Activated CD4-positive, alpha-beta memory T cell treated with anti-CD3 and anti-CD28 coated beads, Interleukin-2, amount 10 ng/mL, durations not matched to agents 7 days and 5 days (primary cell): ENCODE measurements at regions not wholly inside any gene's neighbourhood (a gene's known extent, or its start where the extent isn't known, plus 50 kb on each side); places are given as distances from the start of the nearest gene placed in this dataset.

Experiments used
- CTCF ChIA-PET: fragments of 350-600 bp; sonication (Branson Sonifier 250); formaldehyde crosslinking; loops from one replicate; lab custom pipeline; 2021; ENCODE audit warnings: antibody characterized with exemption, inconsistent platforms; lab: Charles Lee
- POLR2A ChIA-PET: fragments of 350-600 bp; sonication (Branson Sonifier 250); formaldehyde crosslinking; loops from one replicate; lab custom pipeline; 2021; ENCODE audit warnings: antibody characterized with exemption; lab: Charles Lee
- DNase-seq: peaks from one replicate; pipeline ENCODE4 v3.0.0-alpha.2; 2020
- H3K27ac Mint-ChIP-seq: one replicate; pipeline ENCODE4 v1.8.0; 2021; ENCODE audit warnings: mild to moderate bottlenecking, mixed read lengths
- H3K27me3 Mint-ChIP-seq: one replicate; pipeline ENCODE4 v1.8.0; 2021; ENCODE audit warnings: mixed read lengths
- H3K36me3 Mint-ChIP-seq: one replicate; pipeline ENCODE4 v1.8.0; 2021; ENCODE audit warnings: low read depth, mixed read lengths
- H3K4me1 Mint-ChIP-seq: one replicate; pipeline ENCODE4 v1.8.0; 2021; ENCODE audit warnings: mixed read lengths
- H3K4me3 Mint-ChIP-seq: one replicate; pipeline ENCODE4 v1.8.0; 2021; ENCODE audit warnings: mild to moderate bottlenecking, mixed read lengths
- H3K9me3 Mint-ChIP-seq: one replicate; pipeline ENCODE4 v1.8.0; 2021; ENCODE audit warnings: mixed read lengths

- ChIA-PET POLR2A (no interaction called here), CTCF (no interaction called here)
- Mint-ChIP-seq H3K36me3 (peaks cover 35% of the 10 kb centered on the region), H3K27me3 (peaks cover 7% of the 10 kb centered on the region), H3K4me3 (no peak overlapping the region), H3K4me1 (peaks cover 26% of the 10 kb centered on the region), H3K27ac (peak overlapping the region; percentile 88), H3K9me3 (peaks cover 28% of the 10 kb centered on the region)
- DNase-seq, result no peak
These were observed 85.9 kb upstream of the RFX8 start for GRCh38 chr2:101560780-101561315.

GRCh38 chr2:101559551-101559950 is 84.6 kb upstream of the RFX8 start:
- no peak overlapping the region for H3K27ac Mint-ChIP-seq
- peaks cover 2% of the 10 kb centered on the region for H3K27me3 Mint-ChIP-seq
- POLR2A ChIA-PET, result no interaction called here
- peaks cover 35% of the 10 kb centered on the region for H3K36me3 Mint-ChIP-seq
- H3K4me3 Mint-ChIP-seq, result no peak overlapping the region
- DNase-seq, result no peak
- H3K4me1 Mint-ChIP-seq, result peaks cover 26% of the 10 kb centered on the region
- CTCF ChIA-PET, result no interaction called here
- H3K9me3 Mint-ChIP-seq, result peaks cover 28% of the 10 kb centered on the region

- Mint-ChIP-seq H3K4me1 (peaks cover 26% of the 10 kb centered on the region), H3K9me3 (peaks cover 28% of the 10 kb centered on the region), H3K36me3 (peaks cover 35% of the 10 kb centered on the region), H3K27ac (no peak overlapping the region), H3K27me3 (no peaks in the 10 kb centered on the region), H3K4me3 (no peak overlapping the region)
- DNase-seq, result no peak
- ChIA-PET POLR2A (no interaction called here), CTCF (no interaction called here)
These were observed 84.0 kb upstream of the RFX8 start for GRCh38 chr2:101558740-101559525.

- Mint-ChIP-seq H3K9me3 (peaks cover 23% of the 10 kb centered on the region), H3K4me3 (no peak overlapping the region), H3K4me1 (peaks cover 23% of the 10 kb centered on the region), H3K36me3 (peaks cover 23% of the 10 kb centered on the region), H3K27ac (no peak overlapping the region), H3K27me3 (no peaks in the 10 kb centered on the region)
- CTCF ChIA-PET, result no interaction called here
- POLR2A ChIA-PET, result interaction anchor here (0.9 kb wide), 1 partner anchor 81 kb away, joined by 3 read pairs; the partner anchor contains the start of gene RFX8
- DNase-seq, result no peak
These were observed 81.1 kb upstream of the RFX8 start for GRCh38 chr2:101556033-101556459.

GRCh38 chr2:101551336-101551888 is 76.5 kb upstream of the RFX8 start:
- Mint-ChIP-seq H3K27me3 (no peaks in the 10 kb centered on the region), H3K4me3 (no peak overlapping the region), H3K36me3 (peaks cover 4% of the 10 kb centered on the region), H3K4me1 (peaks cover 17% of the 10 kb centered on the region), H3K27ac (peak overlapping the region; percentile 54), H3K9me3 (peaks cover 11% of the 10 kb centered on the region)
- ChIA-PET CTCF (no interaction called here), POLR2A (no interaction called here)
- no peak for DNase-seq

- CTCF ChIA-PET, result no interaction called here
- POLR2A ChIA-PET, result no interaction called here
- Mint-ChIP-seq H3K36me3 (peaks cover 4% of the 10 kb centered on the region), H3K9me3 (peaks cover 11% of the 10 kb centered on the region), H3K4me3 (no peak overlapping the region), H3K27me3 (no peaks in the 10 kb centered on the region), H3K27ac (no peak overlapping the region), H3K4me1 (peaks cover 17% of the 10 kb centered on the region)
- no peak for DNase-seq
These were observed 75.6 kb upstream of the RFX8 start for GRCh38 chr2:101550555-101550954.

GRCh38 chr2:101549371-101549770 is 74.5 kb upstream of the RFX8 start:
- Mint-ChIP-seq H3K4me1 (peaks cover 17% of the 10 kb centered on the region), H3K27ac (no peak overlapping the region), H3K27me3 (no peaks in the 10 kb centered on the region), H3K36me3 (peaks cover 4% of the 10 kb centered on the region), H3K4me3 (no peak overlapping the region), H3K9me3 (peaks cover 11% of the 10 kb centered on the region)
- ChIA-PET CTCF (no interaction called here), POLR2A (no interaction called here)
- DNase-seq, result no peak

GRCh38 chr2:101546376-101547058 is 71.6 kb upstream of the RFX8 start:
- Mint-ChIP-seq H3K36me3 (no peaks in the 10 kb centered on the region), H3K9me3 (peaks cover 6% of the 10 kb centered on the region), H3K4me1 (peaks cover 8% of the 10 kb centered on the region), H3K27ac (no peak overlapping the region), H3K27me3 (no peaks in the 10 kb centered on the region), H3K4me3 (no peak overlapping the region)
- CTCF ChIA-PET, result no interaction called here
- no peak for DNase-seq
- POLR2A ChIA-PET, result no interaction called here

GRCh38 chr2:101545950-101546349 is 71.0 kb upstream of the RFX8 start:
- peaks cover 3% of the 10 kb centered on the region for H3K4me1 Mint-ChIP-seq
- CTCF ChIA-PET, result no interaction called here
- no peak overlapping the region for H3K27ac Mint-ChIP-seq
- H3K36me3 Mint-ChIP-seq, result no peaks in the 10 kb centered on the region
- POLR2A ChIA-PET, result no interaction called here
- no peaks in the 10 kb centered on the region for H3K27me3 Mint-ChIP-seq
- no peak overlapping the region for H3K4me3 Mint-ChIP-seq
- H3K9me3 Mint-ChIP-seq, result peaks cover 6% of the 10 kb centered on the region
- no peak for DNase-seq

GRCh38 chr2:101540518-101540917 is 65.6 kb upstream of the RFX8 start:
- DNase-seq, result no peak
- Mint-ChIP-seq H3K27ac (no peak overlapping the region), H3K4me1 (no peaks in the 10 kb centered on the region), H3K4me3 (no peak overlapping the region), H3K36me3 (no peaks in the 10 kb centered on the region), H3K27me3 (no peaks in the 10 kb centered on the region), H3K9me3 (no peaks in the 10 kb centered on the region)
- ChIA-PET CTCF (no interaction called here), POLR2A (no interaction called here)

- H3K36me3 Mint-ChIP-seq, result no peaks in the 10 kb centered on the region
- ChIA-PET CTCF (no interaction called here), POLR2A (no interaction called here)
- H3K27me3 Mint-ChIP-seq, result no peaks in the 10 kb centered on the region
- no peak overlapping the region for H3K27ac Mint-ChIP-seq
- H3K4me3 Mint-ChIP-seq, result no peak overlapping the region
- no peaks in the 10 kb centered on the region for H3K9me3 Mint-ChIP-seq
- no peak for DNase-seq
- no peaks in the 10 kb centered on the region for H3K4me1 Mint-ChIP-seq
These were observed 63.2 kb upstream of the RFX8 start for GRCh38 chr2:101538076-101538475.

GRCh38 chr2:101534149-101534611 is 59.3 kb upstream of the RFX8 start:
- Mint-ChIP-seq H3K4me1 (no peaks in the 10 kb centered on the region), H3K27me3 (no peaks in the 10 kb centered on the region), H3K36me3 (no peaks in the 10 kb centered on the region), H3K9me3 (no peaks in the 10 kb centered on the region), H3K27ac (no peak overlapping the region), H3K4me3 (no peak overlapping the region)
- CTCF ChIA-PET, result no interaction called here
- POLR2A ChIA-PET, result no interaction called here
- DNase-seq, result no peak

GRCh38 chr2:101533561-101534148 is 58.7 kb upstream of the RFX8 start:
- no peak overlapping the region for H3K4me3 Mint-ChIP-seq
- CTCF ChIA-PET, result no interaction called here
- no peaks in the 10 kb centered on the region for H3K4me1 Mint-ChIP-seq
- H3K36me3 Mint-ChIP-seq, result no peaks in the 10 kb centered on the region
- no peaks in the 10 kb centered on the region for H3K27me3 Mint-ChIP-seq
- POLR2A ChIA-PET, result interaction anchor here (1.1 kb wide), 1 partner anchor 59 kb away, joined by 3 read pairs; the partner anchor contains the start of gene RFX8
- H3K27ac Mint-ChIP-seq, result no peak overlapping the region
- no peak for DNase-seq
- no peaks in the 10 kb centered on the region for H3K9me3 Mint-ChIP-seq
